Stromal cell of bone marrow (primary cell): ENCODE measurements at regions not wholly inside any gene's neighbourhood (a gene's known extent, or its start where the extent isn't known, plus 50 kb on each side); places are given as distances from the start of the nearest gene placed in this dataset.
"Not testable (repeated sequence)": the region's sequence is repeated elsewhere in the genome, so short reads cannot be mapped to it uniquely, and the experiment has no call there.

Experiments used
- DNase-seq: peaks from one replicate; pipeline ENCODE4 v3.0.0-alpha.2; 2012; ENCODE audit warnings: low read depth

- DNase-seq, result no peak
These were observed 257.4 kb downstream of the OLFM4 start for GRCh38 chr13:53285896-53286430.

GRCh38 chr13:53298396-53298795, 269.8 kb downstream of the OLFM4 start:
- DNase-seq, result no peak

GRCh38 chr13:53301449-53301848, 272.8 kb downstream of the OLFM4 start:
- DNase-seq, result no peak

GRCh38 chr13:53305419-53305818, 276.8 kb downstream of the OLFM4 start:
- not testable (repeated sequence) for DNase-seq

- no peak for DNase-seq
These were observed 282.2 kb downstream of the OLFM4 start for GRCh38 chr13:53310786-53311185.

GRCh38 chr13:53311561-53311960, 282.9 kb downstream of the OLFM4 start:
- no peak for DNase-seq

GRCh38 chr13:53321296-53321801, 292.7 kb downstream of the OLFM4 start:
- DNase-seq, result no peak

GRCh38 chr13:53324656-53325055, 296.0 kb downstream of the OLFM4 start:
- no peak for DNase-seq

GRCh38 chr13:53326716-53327115, 298.1 kb downstream of the OLFM4 start:
- no peak for DNase-seq

- no peak for DNase-seq
These were observed 299.2 kb downstream of the OLFM4 start for GRCh38 chr13:53327680-53328315.

GRCh38 chr13:53336441-53337160, 308.0 kb downstream of the OLFM4 start:
- no peak for DNase-seq

- DNase-seq, result no peak
These were observed 310.1 kb downstream of the OLFM4 start for GRCh38 chr13:53338760-53339159.

- DNase-seq, result no peak
These were observed 312.0 kb downstream of the OLFM4 start for GRCh38 chr13:53340505-53341143.

GRCh38 chr13:53341144-53341510, 312.5 kb downstream of the OLFM4 start:
- DNase-seq, result no peak

GRCh38 chr13:53342623-53343360, 314.2 kb downstream of the OLFM4 start:
- DNase-seq, result no peak

- no peak for DNase-seq
These were observed 314.7 kb downstream of the OLFM4 start for GRCh38 chr13:53343361-53343744.

- no peak for DNase-seq
These were observed 322.4 kb downstream of the OLFM4 start for GRCh38 chr13:53351021-53351420.

- no peak for DNase-seq
These were observed 329.0 kb downstream of the OLFM4 start for GRCh38 chr13:53357582-53357981.

GRCh38 chr13:53368948-53369347, 340.3 kb downstream of the OLFM4 start:
- DNase-seq, result no peak

- DNase-seq, result no peak
These were observed 350.9 kb downstream of the OLFM4 start for GRCh38 chr13:53379485-53379884.

- no peak for DNase-seq
These were observed 353.4 kb downstream of the OLFM4 start for GRCh38 chr13:53382008-53382407.

- no peak for DNase-seq
These were observed 369.4 kb downstream of the OLFM4 start for GRCh38 chr13:53398051-53398450.
